GM23338 (cell line): ENCODE measurements at regions not wholly inside any gene's neighbourhood (a gene's known extent, or its start where the extent isn't known, plus 50 kb on each side); places are given as distances from the start of the nearest gene placed in this dataset.

Source experiments
- ATAC-seq: fragments of 200-7000 bp; cut with Tn5 transposase; 3 replicates; pipeline ENCODE4 v1.9.1; 2020
- DNase-seq: peaks from one replicate; pipeline ENCODE4 v3.0.0-alpha.2; 2015; ENCODE audit warnings: low spot score
- H2AFZ ChIP-seq: fragments of 200-600 bp; sonication (generic); 2 replicates; pipeline ENCODE4 v1.8.0; 2016; ENCODE audit warnings: antibody characterized with exemption, mild to moderate bottlenecking, moderate library complexity
- H3F3A ChIP-seq: fragments of 200-600 bp; sonication (generic); replicated peaks from 2 replicates; pipeline ENCODE4 v1.8.0; 2017; ENCODE audit warnings: antibody characterized with exemption, mixed run types, low read depth
- H3K27ac ChIP-seq: fragments of 200-600 bp; sonication (generic); 2 replicates; pipeline ENCODE4 v1.6.1; 2016; ENCODE audit warnings: low read depth
- H3K27me3 ChIP-seq: fragments of 200-600 bp; sonication (generic); 2 replicates; pipeline ENCODE4 v1.8.0; 2016; ENCODE audit warnings: mild to moderate bottlenecking, mixed run types, moderate library complexity; ENCODE audit not compliant: insufficient read depth
- H3K36me3 ChIP-seq: fragments of 200-600 bp; sonication (generic); 2 replicates; pipeline ENCODE4 v1.8.0; 2016; ENCODE audit warnings: mild to moderate bottlenecking; ENCODE audit not compliant: insufficient read depth
- H3K4me1 ChIP-seq: fragments of 200-600 bp; sonication (generic); 2 replicates; pipeline ENCODE4 v1.8.0; 2016; ENCODE audit warnings: mild to moderate bottlenecking, moderate library complexity; ENCODE audit not compliant: insufficient read depth
- H3K4me2 ChIP-seq: fragments of 200-600 bp; sonication (generic); 2 replicates; pipeline ENCODE4 v1.7.1; 2017; ENCODE audit warnings: mixed run types
- H3K4me3 ChIP-seq: fragments of 200-600 bp; sonication (generic); 2 replicates; pipeline ENCODE4 v1.6.1; 2016; ENCODE audit warnings: mixed run types
- H3K79me2 ChIP-seq: fragments of 200-600 bp; sonication (generic); replicated peaks from 2 replicates; pipeline ENCODE4 v1.8.0; 2017; ENCODE audit warnings: mild to moderate bottlenecking; ENCODE audit not compliant: insufficient read depth
- H3K9me2 ChIP-seq: fragments of 200-600 bp; sonication (generic); 2 replicates; pipeline ENCODE4 v1.8.0; 2017; ENCODE audit not compliant: insufficient read depth
- H4K20me1 ChIP-seq: fragments of 200-600 bp; sonication (generic); replicated peaks from 2 replicates; pipeline ENCODE4 v1.8.0; 2017; ENCODE audit warnings: mild to moderate bottlenecking; ENCODE audit not compliant: insufficient read depth
- H3K27ac Mint-ChIP-seq: 2 replicates; pipeline ENCODE4 v1.8.0; 2020; ENCODE audit warnings: inconsistent platforms, mild to moderate bottlenecking, moderate library complexity, mixed read lengths
- H3K27me3 Mint-ChIP-seq: 3 replicates; pipeline ENCODE4 v1.8.0; 2022; ENCODE audit warnings: low read depth, mild to moderate bottlenecking, moderate library complexity, mixed read lengths, inconsistent platforms; ENCODE audit not compliant: insufficient read depth, poor library complexity
- H3K36me3 Mint-ChIP-seq: 3 replicates; pipeline ENCODE4 v1.8.0; 2021; ENCODE audit warnings: low read depth, mild to moderate bottlenecking, inconsistent platforms, moderate library complexity, mixed read lengths
- H3K4me1 Mint-ChIP-seq: 3 replicates; pipeline ENCODE4 v1.8.0; 2020; ENCODE audit warnings: mild to moderate bottlenecking, inconsistent platforms, mixed read lengths
- H3K4me3 Mint-ChIP-seq: 3 replicates; pipeline ENCODE4 v1.8.0; 2021; ENCODE audit warnings: moderate library complexity, mild to moderate bottlenecking, inconsistent platforms, mixed read lengths
- H3K9me3 Mint-ChIP-seq: 3 replicates; pipeline ENCODE4 v1.8.0; 2020; ENCODE audit warnings: moderate library complexity, mild to moderate bottlenecking, inconsistent platforms, mixed read lengths
- EZH2 ChIP-seq: fragments of 200-600 bp; sonication (generic); IDR thresholded peaks from one replicate; pipeline ENCODE4 v1.8.0; 2017; ENCODE audit warnings: antibody characterized with exemption, mild to moderate bottlenecking, low read depth; ENCODE audit not compliant: unreplicated experiment
- JUNB ChIP-seq: IDR thresholded peaks from one replicate; pipeline ENCODE4 v1.6.1; 2016; ENCODE audit warnings: antibody characterized with exemption; ENCODE audit not compliant: unreplicated experiment
- NANOG ChIP-seq: IDR thresholded peaks from 2 replicates; pipeline ENCODE4 v1.6.1; 2016; ENCODE audit warnings: antibody characterized with exemption, borderline replicate concordance
- POLR2AphosphoS5 ChIP-seq: IDR thresholded peaks from 2 replicates; pipeline ENCODE4 v1.6.1; 2016; ENCODE audit warnings: antibody characterized with exemption, low read depth
- STAT1 ChIP-seq: IDR thresholded peaks from one replicate; pipeline ENCODE4 v1.6.1; 2016; ENCODE audit warnings: antibody characterized with exemption; ENCODE audit not compliant: unreplicated experiment
- ZNF114 ChIP-seq: fragments of 250-450 bp; sonication (Bioruptor Pico); IDR thresholded peaks from 2 replicates; pipeline ENCODE4 v1.5.0; 2020; ENCODE audit warnings: mild to moderate bottlenecking, moderate library complexity
- ZNF331 ChIP-seq: fragments of 250-450 bp; sonication (Bioruptor Pico); IDR thresholded peaks from 2 replicates; pipeline ENCODE4 v1.5.0; 2020; ENCODE audit warnings: low read depth, mild to moderate bottlenecking, moderate library complexity
- TF ChIP-seq, protein P1 (sequence below), 2 experiments: fragments of 200-600 bp in 1 of 2; sonication (generic) in 1 of 2; conservative IDR thresholded peaks; 2 replicates each; pipeline versions ENCODE4 v1.5.1 to v1.6.1; 2016 to 2017; ENCODE audit warnings: antibody characterized with exemption in 2 of 2, low read depth in 2 of 2, mild to moderate bottlenecking in 2 of 2, moderate library complexity in 1 of 2
- TF ChIP-seq, protein P2 (sequence below): IDR thresholded peaks from one replicate; pipeline ENCODE4 v1.6.1; 2018; ENCODE audit warnings: antibody characterized with exemption; ENCODE audit not compliant: unreplicated experiment
- TF ChIP-seq, protein P3 (sequence below): IDR thresholded peaks from 2 replicates; pipeline ENCODE4 v1.6.1; 2016; ENCODE audit warnings: antibody characterized with exemption

DNA sequence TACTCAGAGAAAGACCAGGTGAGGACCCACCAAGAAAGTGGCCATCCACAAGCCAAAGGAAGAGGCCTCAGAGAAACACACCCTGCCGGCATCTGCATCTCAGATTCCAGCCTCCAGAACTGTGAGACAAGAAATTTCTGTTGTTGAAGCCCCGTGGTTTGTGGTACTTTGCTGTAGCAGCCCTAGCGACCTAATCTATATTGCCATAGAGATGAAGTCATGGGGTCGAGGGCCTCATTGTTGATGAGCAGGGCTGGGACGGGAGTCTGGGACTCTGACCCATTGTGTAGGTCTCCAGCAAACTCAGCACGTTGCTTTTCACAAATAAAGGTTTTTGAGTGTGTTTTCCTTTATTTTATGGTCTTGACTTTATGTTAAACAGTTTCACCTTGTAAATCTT, 174.9 kb downstream of the TNFSF13B start (continued):
- no peak for TF ChIP-seq STAT1
- TF ChIP-seq, protein P1, sequence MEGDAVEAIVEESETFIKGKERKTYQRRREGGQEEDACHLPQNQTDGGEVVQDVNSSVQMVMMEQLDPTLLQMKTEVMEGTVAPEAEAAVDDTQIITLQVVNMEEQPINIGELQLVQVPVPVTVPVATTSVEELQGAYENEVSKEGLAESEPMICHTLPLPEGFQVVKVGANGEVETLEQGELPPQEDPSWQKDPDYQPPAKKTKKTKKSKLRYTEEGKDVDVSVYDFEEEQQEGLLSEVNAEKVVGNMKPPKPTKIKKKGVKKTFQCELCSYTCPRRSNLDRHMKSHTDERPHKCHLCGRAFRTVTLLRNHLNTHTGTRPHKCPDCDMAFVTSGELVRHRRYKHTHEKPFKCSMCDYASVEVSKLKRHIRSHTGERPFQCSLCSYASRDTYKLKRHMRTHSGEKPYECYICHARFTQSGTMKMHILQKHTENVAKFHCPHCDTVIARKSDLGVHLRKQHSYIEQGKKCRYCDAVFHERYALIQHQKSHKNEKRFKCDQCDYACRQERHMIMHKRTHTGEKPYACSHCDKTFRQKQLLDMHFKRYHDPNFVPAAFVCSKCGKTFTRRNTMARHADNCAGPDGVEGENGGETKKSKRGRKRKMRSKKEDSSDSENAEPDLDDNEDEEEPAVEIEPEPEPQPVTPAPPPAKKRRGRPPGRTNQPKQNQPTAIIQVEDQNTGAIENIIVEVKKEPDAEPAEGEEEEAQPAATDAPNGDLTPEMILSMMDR (conservative IDR thresholded peaks at IDR 0.05; ENCODE audit: low read depth in 2 of 2), result no peak
- TF ChIP-seq, protein P2, sequence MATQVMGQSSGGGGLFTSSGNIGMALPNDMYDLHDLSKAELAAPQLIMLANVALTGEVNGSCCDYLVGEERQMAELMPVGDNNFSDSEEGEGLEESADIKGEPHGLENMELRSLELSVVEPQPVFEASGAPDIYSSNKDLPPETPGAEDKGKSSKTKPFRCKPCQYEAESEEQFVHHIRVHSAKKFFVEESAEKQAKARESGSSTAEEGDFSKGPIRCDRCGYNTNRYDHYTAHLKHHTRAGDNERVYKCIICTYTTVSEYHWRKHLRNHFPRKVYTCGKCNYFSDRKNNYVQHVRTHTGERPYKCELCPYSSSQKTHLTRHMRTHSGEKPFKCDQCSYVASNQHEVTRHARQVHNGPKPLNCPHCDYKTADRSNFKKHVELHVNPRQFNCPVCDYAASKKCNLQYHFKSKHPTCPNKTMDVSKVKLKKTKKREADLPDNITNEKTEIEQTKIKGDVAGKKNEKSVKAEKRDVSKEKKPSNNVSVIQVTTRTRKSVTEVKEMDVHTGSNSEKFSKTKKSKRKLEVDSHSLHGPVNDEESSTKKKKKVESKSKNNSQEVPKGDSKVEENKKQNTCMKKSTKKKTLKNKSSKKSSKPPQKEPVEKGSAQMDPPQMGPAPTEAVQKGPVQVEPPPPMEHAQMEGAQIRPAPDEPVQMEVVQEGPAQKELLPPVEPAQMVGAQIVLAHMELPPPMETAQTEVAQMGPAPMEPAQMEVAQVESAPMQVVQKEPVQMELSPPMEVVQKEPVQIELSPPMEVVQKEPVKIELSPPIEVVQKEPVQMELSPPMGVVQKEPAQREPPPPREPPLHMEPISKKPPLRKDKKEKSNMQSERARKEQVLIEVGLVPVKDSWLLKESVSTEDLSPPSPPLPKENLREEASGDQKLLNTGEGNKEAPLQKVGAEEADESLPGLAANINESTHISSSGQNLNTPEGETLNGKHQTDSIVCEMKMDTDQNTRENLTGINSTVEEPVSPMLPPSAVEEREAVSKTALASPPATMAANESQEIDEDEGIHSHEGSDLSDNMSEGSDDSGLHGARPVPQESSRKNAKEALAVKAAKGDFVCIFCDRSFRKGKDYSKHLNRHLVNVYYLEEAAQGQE, result no peak
- no peak for TF ChIP-seq NANOG
- no peak for TF ChIP-seq POLR2AphosphoS5

DNA sequence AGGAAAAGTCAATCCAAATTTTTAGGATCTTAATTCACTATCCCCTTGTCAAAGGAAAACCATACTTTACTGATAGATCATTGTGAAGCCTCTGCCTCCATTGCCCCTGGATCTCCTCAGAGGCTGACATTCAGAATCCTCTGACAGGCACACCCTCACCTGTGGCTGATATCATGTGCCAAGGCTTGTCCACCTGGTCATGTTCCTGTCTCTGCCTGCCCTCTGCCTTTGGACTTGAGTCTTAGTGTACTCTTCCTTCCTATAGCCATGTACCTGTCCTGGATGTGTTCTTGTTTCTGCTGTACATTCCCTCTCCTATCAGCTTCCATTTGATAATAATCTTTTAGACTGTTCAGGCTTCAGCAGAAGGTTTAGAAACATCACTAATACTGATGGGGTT, 179.4 kb downstream of the TNFSF13B start:
- peaks cover 2% of the 10 kb centered on the region; the same call in 1 of the 3 replicates for H3K4me1 Mint-ChIP-seq
- H3K27ac ChIP-seq, result no peak overlapping the region
- no peak overlapping the region for H3K4me3 Mint-ChIP-seq
- H3K79me2 ChIP-seq, result no peaks in the 10 kb centered on the region
- no peaks in the 10 kb centered on the region for H3K36me3 ChIP-seq
- no peak overlapping the region for H3K4me3 ChIP-seq
- H3K4me1 ChIP-seq, result no peaks in the 10 kb centered on the region
- no peaks in the 10 kb centered on the region for H3K27me3 ChIP-seq
- no peak overlapping the region for H3K27ac Mint-ChIP-seq
- ATAC-seq (no peak), DNase-seq (no peak)
- H3K27me3 Mint-ChIP-seq, result peaks cover 4% of the 10 kb centered on the region
- H3K9me2 ChIP-seq, result no peaks in the 10 kb centered on the region
- no peaks in the 10 kb centered on the region for H3F3A ChIP-seq
- no peak overlapping the region for H2AFZ ChIP-seq
- H4K20me1 ChIP-seq, result no peaks in the 10 kb centered on the region
- H3K36me3 Mint-ChIP-seq, result no peaks in the 10 kb centered on the region
- H3K4me2 ChIP-seq, result no peak overlapping the region
- no peaks in the 10 kb centered on the region for H3K9me3 Mint-ChIP-seq
- no peak for TF ChIP-seq ZNF114 (CRISPR knock-in tag)
- TF ChIP-seq JUNB, result no peak
- TF ChIP-seq EZH2, result no peak
- TF ChIP-seq, protein P3, sequence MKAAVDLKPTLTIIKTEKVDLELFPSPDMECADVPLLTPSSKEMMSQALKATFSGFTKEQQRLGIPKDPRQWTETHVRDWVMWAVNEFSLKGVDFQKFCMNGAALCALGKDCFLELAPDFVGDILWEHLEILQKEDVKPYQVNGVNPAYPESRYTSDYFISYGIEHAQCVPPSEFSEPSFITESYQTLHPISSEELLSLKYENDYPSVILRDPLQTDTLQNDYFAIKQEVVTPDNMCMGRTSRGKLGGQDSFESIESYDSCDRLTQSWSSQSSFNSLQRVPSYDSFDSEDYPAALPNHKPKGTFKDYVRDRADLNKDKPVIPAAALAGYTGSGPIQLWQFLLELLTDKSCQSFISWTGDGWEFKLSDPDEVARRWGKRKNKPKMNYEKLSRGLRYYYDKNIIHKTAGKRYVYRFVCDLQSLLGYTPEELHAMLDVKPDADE, result no peak
- TF ChIP-seq STAT1, result no peak
- TF ChIP-seq, protein P2, result no peak
- TF ChIP-seq NANOG, result no peak
- no peak for TF ChIP-seq ZNF331 (CRISPR knock-in tag)
